ENCODE measurements at regions not wholly inside any gene's neighbourhood (a gene's known extent, or its start where the extent isn't known, plus 50 kb on each side); places are given as distances from the start of the nearest gene placed in this dataset.
"Not testable (repeated sequence)": the region's sequence is repeated elsewhere in the genome, so short reads cannot be mapped to it uniquely, and the experiment has no call there.

- no peak for DNase-seq
These were observed 622.3 kb upstream of the IMPG1 start for GRCh38 chr6:76694795-76695194.

- no peak for DNase-seq
These were observed 612.4 kb upstream of the IMPG1 start for GRCh38 chr6:76684875-76685274.

GRCh38 chr6:76683985-76684384, 611.5 kb upstream of the IMPG1 start:
- DNase-seq = no peak

- no peak for DNase-seq
These were observed 610.4 kb upstream of the IMPG1 start for GRCh38 chr6:76682842-76683241.

- no peak for DNase-seq
These were observed 609.3 kb upstream of the IMPG1 start for GRCh38 chr6:76681781-76682180.

GRCh38 chr6:76677017-76677416, 604.6 kb upstream of the IMPG1 start:
- DNase-seq = no peak

- no peak for DNase-seq
These were observed 599.3 kb upstream of the IMPG1 start for GRCh38 chr6:76671751-76672150.

GRCh38 chr6:76644231-76644630, 571.8 kb upstream of the IMPG1 start:
- DNase-seq = no peak

- DNase-seq = no peak
These were observed 567.5 kb upstream of the IMPG1 start for GRCh38 chr6:76639941-76640340.

GRCh38 chr6:76634695-76635094, 562.2 kb upstream of the IMPG1 start:
- DNase-seq = no peak

- DNase-seq = no peak
These were observed 560.8 kb upstream of the IMPG1 start for GRCh38 chr6:76633259-76633658.

GRCh38 chr6:76631622-76632021, 559.2 kb upstream of the IMPG1 start:
- no peak for DNase-seq

GRCh38 chr6:76615395-76615794, 542.9 kb upstream of the IMPG1 start:
- DNase-seq = no peak

GRCh38 chr6:76612954-76613353, 540.5 kb upstream of the IMPG1 start:
- DNase-seq = no peak

GRCh38 chr6:76609160-76609559, 536.7 kb upstream of the IMPG1 start:
- no peak for DNase-seq

- DNase-seq = no peak
These were observed 521.6 kb upstream of the IMPG1 start for GRCh38 chr6:76594109-76594508.

GRCh38 chr6:76593668-76594067, 521.2 kb upstream of the IMPG1 start:
- no peak for DNase-seq

GRCh38 chr6:76592566-76592965, 520.1 kb upstream of the IMPG1 start:
- no peak for DNase-seq

GRCh38 chr6:76587271-76587670, 514.8 kb upstream of the IMPG1 start:
- no peak for DNase-seq

- no peak for DNase-seq
These were observed 511.7 kb upstream of the IMPG1 start for GRCh38 chr6:76584121-76584520.

GRCh38 chr6:76578746-76579145, 506.3 kb upstream of the IMPG1 start:
- peak in 4 of 56 donors; percentile 1 to 56 (median 10) for DNase-seq

GRCh38 chr6:76574746-76575145, 502.3 kb upstream of the IMPG1 start:
- no peak for DNase-seq

GRCh38 chr6:76565932-76566331, 493.5 kb upstream of the IMPG1 start:
- no peak for DNase-seq

- DNase-seq = not testable (repeated sequence)
These were observed 489.9 kb upstream of the IMPG1 start for GRCh38 chr6:76562371-76562770.

Measured in nucleus accumbens (tissue), 56 donors.